MM.1S (cell line): ENCODE measurements at regions not wholly inside any gene's neighbourhood (a gene's known extent, or its start where the extent isn't known, plus 50 kb on each side); places are given as distances from the start of the nearest gene placed in this dataset.

Experiments used
- EZH2 ChIP-seq: fragments of 300-600 bp; sonication (generic); optimal IDR thresholded peaks from 2 replicates; pipeline ENCODE3; 2017; ENCODE audit warnings: low read depth, mild to moderate bottlenecking, antibody characterized with exemption, low read length, mixed read lengths
- TF ChIP-seq, protein P1 (sequence below): fragments of 300-600 bp; sonication (generic); IDR thresholded peaks from 2 replicates; pipeline ENCODE4 v1.5.1; 2016; ENCODE audit warnings: antibody characterized with exemption, low read length, mixed read lengths

DNA sequence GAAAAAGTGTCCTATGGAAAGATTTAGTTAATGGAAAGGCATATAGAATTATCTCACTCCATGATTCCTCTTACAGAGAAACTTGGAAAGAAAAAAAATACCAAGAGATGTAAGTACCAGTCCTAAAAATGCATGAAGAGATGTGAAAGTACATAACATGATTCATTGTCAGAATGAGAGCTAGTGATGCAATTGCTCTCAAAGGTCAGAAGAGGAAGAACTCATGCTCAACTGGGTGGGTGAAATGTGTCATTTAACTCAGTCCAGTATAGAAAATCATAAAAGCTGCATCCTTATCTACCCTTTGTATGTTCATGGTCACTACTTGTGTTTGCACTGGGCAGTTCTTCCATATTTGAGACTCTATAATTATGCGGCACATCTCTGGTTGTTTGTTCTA, 300.0 kb upstream of the PIK3C3 start:
- TF ChIP-seq, protein P1, sequence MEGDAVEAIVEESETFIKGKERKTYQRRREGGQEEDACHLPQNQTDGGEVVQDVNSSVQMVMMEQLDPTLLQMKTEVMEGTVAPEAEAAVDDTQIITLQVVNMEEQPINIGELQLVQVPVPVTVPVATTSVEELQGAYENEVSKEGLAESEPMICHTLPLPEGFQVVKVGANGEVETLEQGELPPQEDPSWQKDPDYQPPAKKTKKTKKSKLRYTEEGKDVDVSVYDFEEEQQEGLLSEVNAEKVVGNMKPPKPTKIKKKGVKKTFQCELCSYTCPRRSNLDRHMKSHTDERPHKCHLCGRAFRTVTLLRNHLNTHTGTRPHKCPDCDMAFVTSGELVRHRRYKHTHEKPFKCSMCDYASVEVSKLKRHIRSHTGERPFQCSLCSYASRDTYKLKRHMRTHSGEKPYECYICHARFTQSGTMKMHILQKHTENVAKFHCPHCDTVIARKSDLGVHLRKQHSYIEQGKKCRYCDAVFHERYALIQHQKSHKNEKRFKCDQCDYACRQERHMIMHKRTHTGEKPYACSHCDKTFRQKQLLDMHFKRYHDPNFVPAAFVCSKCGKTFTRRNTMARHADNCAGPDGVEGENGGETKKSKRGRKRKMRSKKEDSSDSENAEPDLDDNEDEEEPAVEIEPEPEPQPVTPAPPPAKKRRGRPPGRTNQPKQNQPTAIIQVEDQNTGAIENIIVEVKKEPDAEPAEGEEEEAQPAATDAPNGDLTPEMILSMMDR: no peak
- TF ChIP-seq EZH2: no peak
